ENCODE measurements at regions not wholly inside any gene's neighbourhood (a gene's known extent, or its start where the extent isn't known, plus 50 kb on each side); places are given as distances from the start of the nearest gene placed in this dataset.

- no peaks in the 10 kb centered on the region for H3K9me3 ChIP-seq (ENCODE audit: low read length)
- no peaks in the 10 kb centered on the region for H3F3A ChIP-seq (ENCODE audit: insufficient read depth, low read length)
- H3K9ac ChIP-seq (ENCODE audit: low read length): no peak overlapping the region
- no peak overlapping the region for H3K4me3 ChIP-seq (ENCODE audit: low read depth, low read length, poor library complexity, severe bottlenecking)
- H3K4me1 ChIP-seq (ENCODE audit: insufficient read depth, low read length, severe bottlenecking): no peaks in the 10 kb centered on the region
- no peak overlapping the region for H3K27ac ChIP-seq (ENCODE audit: low read depth, low read length, poor library complexity, severe bottlenecking)
- no peaks in the 10 kb centered on the region for H4K20me1 ChIP-seq (ENCODE audit: insufficient read depth, low read length)
- no peak overlapping the region for H3K4me2 ChIP-seq (ENCODE audit: low read length)
- no peaks in the 10 kb centered on the region for H3K79me2 ChIP-seq (ENCODE audit: insufficient read depth, low read length)
- H3K27me3 ChIP-seq (ENCODE audit: insufficient read depth, low read length): 0 out of 2 replicates have a peak, but pooled peaks cover 7% of the 10 kb centered on the region
- no peak overlapping the region for H2AFZ ChIP-seq (ENCODE audit: low read length)
- TF ChIP-seq CTCF (IDR thresholded peaks at IDR 0.05; ENCODE audit: low read length): no peak
- no peak for TF ChIP-seq EZH2 (IDR thresholded peaks at IDR 0.05; ENCODE audit: borderline replicate concordance, low read length)
- H3K36me3 ChIP-seq (ENCODE audit: insufficient read depth, low read length): no peaks in the 10 kb centered on the region
- H3K9me2 ChIP-seq (ENCODE audit: low read depth, low read length): no peaks in the 10 kb centered on the region
Measured at GRCh38 chr15:69515926-69516325, 63.3 kb downstream of the RPLP1 start.

GRCh38 chr15:69517052-69517451 is 64.4 kb downstream of the RPLP1 start:
- Histone ChIP-seq H3K4me1 (ENCODE audit: insufficient read depth, low read length, severe bottlenecking) (no peaks in the 10 kb centered on the region), H3K79me2 (ENCODE audit: insufficient read depth, low read length) (no peaks in the 10 kb centered on the region), H3K27me3 (ENCODE audit: insufficient read depth, low read length) (0 out of 2 replicates have a peak, but pooled peaks cover 7% of the 10 kb centered on the region), H4K20me1 (ENCODE audit: insufficient read depth, low read length) (no peaks in the 10 kb centered on the region), H2AFZ (ENCODE audit: low read length) (no peak overlapping the region), H3K9me3 (ENCODE audit: low read length) (no peaks in the 10 kb centered on the region), H3K27ac (ENCODE audit: low read depth, low read length, poor library complexity, severe bottlenecking) (no peak overlapping the region), H3K4me3 (ENCODE audit: low read depth, low read length, poor library complexity, severe bottlenecking) (no peak overlapping the region), H3K4me2 (ENCODE audit: low read length) (no peak overlapping the region), H3K9me2 (ENCODE audit: low read depth, low read length) (no peaks in the 10 kb centered on the region), H3F3A (ENCODE audit: insufficient read depth, low read length) (no peaks in the 10 kb centered on the region), H3K9ac (ENCODE audit: low read length) (no peak overlapping the region), H3K36me3 (ENCODE audit: insufficient read depth, low read length) (no peaks in the 10 kb centered on the region)
- TF ChIP-seq CTCF (IDR thresholded peaks at IDR 0.05; ENCODE audit: low read length) (no peak), EZH2 (IDR thresholded peaks at IDR 0.05; ENCODE audit: borderline replicate concordance, low read length) (no peak)

GRCh38 chr15:69518806-69519205 is 66.2 kb downstream of the RPLP1 start:
- Histone ChIP-seq H3K79me2 (ENCODE audit: insufficient read depth, low read length) (no peaks in the 10 kb centered on the region), H3K27ac (ENCODE audit: low read depth, low read length, poor library complexity, severe bottlenecking) (no peak overlapping the region), H3K4me3 (ENCODE audit: low read depth, low read length, poor library complexity, severe bottlenecking) (no peak overlapping the region), H3K36me3 (ENCODE audit: insufficient read depth, low read length) (no peaks in the 10 kb centered on the region), H3K9me3 (ENCODE audit: low read length) (no peaks in the 10 kb centered on the region), H4K20me1 (ENCODE audit: insufficient read depth, low read length) (no peaks in the 10 kb centered on the region), H3K9me2 (ENCODE audit: low read depth, low read length) (no peaks in the 10 kb centered on the region), H3K27me3 (ENCODE audit: insufficient read depth, low read length) (0 out of 2 replicates have a peak, but pooled peaks cover 3% of the 10 kb centered on the region), H3K9ac (ENCODE audit: low read length) (no peak overlapping the region), H3K4me1 (ENCODE audit: insufficient read depth, low read length, severe bottlenecking) (no peaks in the 10 kb centered on the region), H3K4me2 (ENCODE audit: low read length) (no peak overlapping the region), H2AFZ (ENCODE audit: low read length) (no peak overlapping the region), H3F3A (ENCODE audit: insufficient read depth, low read length) (no peaks in the 10 kb centered on the region)
- no peak for TF ChIP-seq CTCF (IDR thresholded peaks at IDR 0.05; ENCODE audit: low read length)
- no peak for TF ChIP-seq EZH2 (IDR thresholded peaks at IDR 0.05; ENCODE audit: borderline replicate concordance, low read length)
